ENCODE measurements at regions not wholly inside any gene's neighbourhood (a gene's known extent, or its start where the extent isn't known, plus 50 kb on each side); places are given as distances from the start of the nearest gene placed in this dataset.
A peak's percentile ranks its signal among the peaks of the same experiment; 100 is the strongest.

- DNase-seq (ENCODE audit: low spot score), result no peak
Measured at GRCh38 chr3:10555263-10555662, 49.9 kb upstream of the ATP2B2 start.

GRCh38 chr3:10556312-10556711 is 50.9 kb upstream of the ATP2B2 start:
- no peak for DNase-seq (ENCODE audit: low spot score)

GRCh38 chr3:10557250-10557649 is 51.9 kb upstream of the ATP2B2 start:
- DNase-seq (ENCODE audit: low spot score), result no peak

- no peak for DNase-seq (ENCODE audit: low spot score)
Measured at GRCh38 chr3:10557781-10558373, 52.5 kb upstream of the ATP2B2 start.

GRCh38 chr3:10558736-10559135 is 53.4 kb upstream of the ATP2B2 start:
- no peak for DNase-seq (ENCODE audit: low spot score)

- DNase-seq (ENCODE audit: low spot score), result no peak
Measured at GRCh38 chr3:10560060-10560861, 54.9 kb upstream of the ATP2B2 start.

GRCh38 chr3:10561162-10561945 is 56.0 kb upstream of the ATP2B2 start:
- no peak for DNase-seq (ENCODE audit: low spot score)

GRCh38 chr3:10561946-10562560 is 56.7 kb upstream of the ATP2B2 start:
- no peak for DNase-seq (ENCODE audit: low spot score)

GRCh38 chr3:10563396-10563795 is 58.0 kb upstream of the ATP2B2 start:
- no peak for DNase-seq (ENCODE audit: low spot score)

- no peak for DNase-seq (ENCODE audit: low spot score)
Measured at GRCh38 chr3:10565814-10566213, 60.4 kb upstream of the ATP2B2 start.

- DNase-seq (ENCODE audit: low spot score), result no peak
Measured at GRCh38 chr3:10566451-10566850, 61.1 kb upstream of the ATP2B2 start.

- DNase-seq (ENCODE audit: low spot score), result no peak
Measured at GRCh38 chr3:10568549-10568948, 63.2 kb upstream of the ATP2B2 start.

GRCh38 chr3:10570196-10570946 is 65.0 kb upstream of the ATP2B2 start:
- DNase-seq (ENCODE audit: low spot score), result no peak

- DNase-seq (ENCODE audit: low spot score), result no peak
Measured at GRCh38 chr3:10574101-10574620, 68.8 kb upstream of the ATP2B2 start.

- DNase-seq (ENCODE audit: low spot score), result no peak
Measured at GRCh38 chr3:10575601-10576160, 70.3 kb upstream of the ATP2B2 start.

- DNase-seq (ENCODE audit: low spot score), result no peak
Measured at GRCh38 chr3:10577486-10577885, 72.1 kb upstream of the ATP2B2 start.

- DNase-seq (ENCODE audit: low spot score), result no peak
Measured at GRCh38 chr3:10580426-10580825, 75.0 kb upstream of the ATP2B2 start.

GRCh38 chr3:10581251-10581650 is 75.9 kb upstream of the ATP2B2 start:
- peak; percentile 5 for DNase-seq (ENCODE audit: low spot score)

- DNase-seq (ENCODE audit: low spot score), result no peak
Measured at GRCh38 chr3:10581716-10582115, 76.3 kb upstream of the ATP2B2 start.

- no peak for DNase-seq (ENCODE audit: low spot score)
Measured at GRCh38 chr3:10582733-10583132, 77.3 kb upstream of the ATP2B2 start.

Measured in umbilical cord (tissue), 1 donor.